ENCODE measurements at regions not wholly inside any gene's neighbourhood (a gene's known extent, or its start where the extent isn't known, plus 50 kb on each side); places are given as distances from the start of the nearest gene placed in this dataset.

GRCh38 chr16:6892966-6893365 lies 439.7 kb upstream of the RBFOX1 start:
- TF ChIP-seq CTCF (IDR thresholded peaks at IDR 0.05; ENCODE audit: low read depth, low read length) (no peak), EZH2phosphoT487 (IDR thresholded peaks at IDR 0.05; ENCODE audit: low read depth) (no peak)
